UCSD-AML1 (cell line): ENCODE measurements at regions not wholly inside any gene's neighbourhood (a gene's known extent, or its start where the extent isn't known, plus 50 kb on each side); places are given as distances from the start of the nearest gene placed in this dataset.
"Not testable (repeated sequence)": the region's sequence is repeated elsewhere in the genome, so short reads cannot be mapped to it uniquely, and the experiment has no call there.

ENCODE experiments used
- DNase-seq: peaks from one replicate; lab custom pipeline; 2025; ENCODE audit not compliant: unreplicated experiment; lab: John Stamatoyannopoulos, UW

DNA sequence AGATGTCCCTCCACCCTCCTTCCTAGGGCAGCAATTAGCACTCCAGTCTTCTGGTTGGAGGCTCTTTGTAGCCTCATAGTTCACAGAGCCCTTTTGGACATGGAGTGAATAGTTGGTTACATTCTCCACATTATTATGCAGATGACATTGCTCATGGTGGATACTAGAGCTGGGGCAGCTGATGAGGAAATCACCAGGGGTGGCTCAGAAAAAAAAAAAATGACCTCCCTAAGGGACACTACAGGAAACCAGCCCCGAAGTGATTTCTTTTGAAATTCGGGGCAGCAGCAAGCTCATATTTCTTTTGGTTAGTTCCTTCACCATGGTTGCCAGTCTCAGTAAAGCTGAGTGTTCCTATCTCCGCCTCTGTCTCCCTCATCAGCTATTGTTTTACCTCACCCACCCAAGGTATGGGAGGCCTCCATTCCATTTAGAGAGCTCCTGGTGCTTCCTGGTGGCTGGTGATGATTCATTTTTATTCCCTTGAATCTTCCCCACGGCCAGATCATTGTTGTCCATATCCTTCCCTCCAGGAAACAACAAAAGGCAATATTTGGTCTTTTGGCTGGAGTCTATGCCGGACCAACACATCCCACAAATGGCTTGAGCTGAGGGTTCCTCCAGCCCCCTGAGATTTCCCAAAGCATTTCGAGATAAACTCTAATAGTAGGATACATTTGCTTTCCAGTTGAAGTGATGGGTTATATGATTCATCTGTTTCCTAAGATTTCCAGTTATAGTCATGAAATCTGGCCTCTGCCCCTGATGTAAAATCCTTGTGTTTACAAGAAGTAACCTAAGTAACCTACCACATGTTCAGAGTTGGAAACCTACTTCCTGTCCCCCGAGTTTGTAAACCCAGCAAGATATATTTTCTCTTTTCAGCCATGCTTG is 56.2 kb upstream of the NID2 start:
- DNase-seq = no peak

DNA sequence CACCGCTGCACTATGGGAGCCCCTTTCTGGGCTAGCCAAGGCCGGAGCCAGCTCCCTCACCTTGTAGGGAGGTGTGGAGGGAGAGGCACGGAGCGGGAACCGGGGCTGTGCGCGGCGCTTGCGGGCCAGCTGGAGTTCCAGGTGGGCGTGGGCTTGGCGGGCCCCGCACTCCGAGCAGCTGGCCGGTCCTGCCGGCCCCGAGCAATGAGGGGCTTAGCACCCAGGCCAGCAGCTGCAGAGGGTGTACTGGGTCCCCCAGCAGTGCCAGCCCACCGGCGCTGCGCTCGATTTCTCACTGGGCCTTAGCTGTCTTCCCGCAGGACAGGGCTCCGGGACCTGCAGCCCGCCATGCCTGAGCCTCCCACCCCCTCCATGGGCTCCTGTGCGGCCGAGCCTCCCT is 53.3 kb upstream of the NID2 start:
- DNase-seq = not testable (repeated sequence)

DNA sequence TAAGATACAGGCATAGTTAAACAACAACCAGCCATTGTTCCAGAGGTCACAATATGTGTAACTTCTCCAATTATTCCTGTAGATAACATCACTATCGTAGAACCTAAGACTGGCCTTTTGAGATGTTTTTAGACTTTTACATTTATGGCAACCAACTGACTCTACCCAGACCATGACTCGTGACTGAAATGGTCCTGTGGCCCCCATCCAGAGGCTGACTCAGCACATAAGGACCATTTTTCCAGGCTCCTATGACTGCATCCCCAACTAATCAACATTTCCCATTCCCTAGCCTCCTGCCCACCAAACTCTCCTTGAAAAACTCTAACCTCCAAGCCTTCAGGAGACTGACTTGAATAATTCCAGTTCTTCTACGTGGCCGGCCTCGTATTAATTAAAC is 52.6 kb upstream of the NID2 start:
- no peak for DNase-seq

DNA sequence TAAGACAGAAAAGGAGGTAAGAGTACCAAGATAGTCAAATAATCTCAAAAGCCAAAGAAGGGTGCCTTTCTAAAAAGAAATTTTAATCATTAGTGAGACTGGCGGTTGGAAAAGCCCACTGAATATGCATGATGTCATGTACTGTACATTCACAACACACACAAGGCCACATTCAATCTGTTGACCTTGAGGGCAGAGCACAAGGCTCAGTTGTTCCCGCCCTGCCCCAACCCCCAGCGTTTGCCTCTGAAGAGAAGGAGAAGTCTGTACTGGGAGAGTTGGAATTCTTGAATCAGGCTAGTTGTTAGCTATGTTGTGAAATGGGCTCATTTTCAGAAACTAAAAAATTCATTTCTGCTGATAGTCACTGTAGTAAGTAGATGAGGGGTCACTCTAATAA is 50.2 kb upstream of the NID2 start:
- DNase-seq = no peak
